KOPT-K1 (cell line): ENCODE measurements at regions not wholly inside any gene's neighbourhood (a gene's known extent, or its start where the extent isn't known, plus 50 kb on each side); places are given as distances from the start of the nearest gene placed in this dataset.

ENCODE experiments used
- H3K27ac ChIP-seq: fragments of 200-600 bp; sonication (generic); 2 replicates; pipeline ENCODE4 v1.5.1; 2016; ENCODE audit warnings: antibody characterized with exemption, mild to moderate bottlenecking, low read depth, low read length; ENCODE audit not compliant: poor library complexity, severe bottlenecking
- H3K36me3 ChIP-seq: fragments of 200-600 bp; sonication (generic); 2 replicates; pipeline ENCODE4 v1.5.1; 2017; ENCODE audit warnings: antibody characterized with exemption, mild to moderate bottlenecking, low read length, moderate library complexity; ENCODE audit not compliant: insufficient read depth
- H3K9me3 ChIP-seq: fragments of 200-600 bp; sonication (generic); 2 replicates; pipeline ENCODE4 v1.5.1; 2017; ENCODE audit warnings: antibody characterized with exemption, low read length, mild to moderate bottlenecking; ENCODE audit not compliant: insufficient read depth, poor library complexity, severe bottlenecking

DNA sequence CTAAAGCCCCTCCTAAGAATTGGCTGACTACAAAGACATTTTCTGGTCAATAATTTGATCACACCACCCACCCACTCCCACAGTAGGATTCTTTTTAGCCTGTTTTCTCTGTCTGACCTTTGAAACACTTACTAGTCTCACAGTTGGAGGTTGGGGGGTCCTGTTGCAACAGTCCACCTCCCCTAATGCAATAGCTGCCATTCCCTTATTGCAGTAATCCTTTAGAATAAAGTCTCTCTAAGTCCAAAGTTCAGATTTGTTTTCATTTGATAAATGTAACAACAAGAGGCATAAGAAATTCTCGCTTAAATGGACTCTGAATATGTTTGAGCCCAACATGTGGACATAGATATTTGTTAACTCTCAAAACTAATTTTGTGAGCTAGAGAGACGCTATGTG lies 1326.8 kb upstream of the TMEFF2 start:
- Histone ChIP-seq H3K27ac (no peak overlapping the region), H3K36me3 (peaks cover 6% of the 10 kb centered on the region; the same call in 1 of the 2 replicates), H3K9me3 (no peaks in the 10 kb centered on the region)

DNA sequence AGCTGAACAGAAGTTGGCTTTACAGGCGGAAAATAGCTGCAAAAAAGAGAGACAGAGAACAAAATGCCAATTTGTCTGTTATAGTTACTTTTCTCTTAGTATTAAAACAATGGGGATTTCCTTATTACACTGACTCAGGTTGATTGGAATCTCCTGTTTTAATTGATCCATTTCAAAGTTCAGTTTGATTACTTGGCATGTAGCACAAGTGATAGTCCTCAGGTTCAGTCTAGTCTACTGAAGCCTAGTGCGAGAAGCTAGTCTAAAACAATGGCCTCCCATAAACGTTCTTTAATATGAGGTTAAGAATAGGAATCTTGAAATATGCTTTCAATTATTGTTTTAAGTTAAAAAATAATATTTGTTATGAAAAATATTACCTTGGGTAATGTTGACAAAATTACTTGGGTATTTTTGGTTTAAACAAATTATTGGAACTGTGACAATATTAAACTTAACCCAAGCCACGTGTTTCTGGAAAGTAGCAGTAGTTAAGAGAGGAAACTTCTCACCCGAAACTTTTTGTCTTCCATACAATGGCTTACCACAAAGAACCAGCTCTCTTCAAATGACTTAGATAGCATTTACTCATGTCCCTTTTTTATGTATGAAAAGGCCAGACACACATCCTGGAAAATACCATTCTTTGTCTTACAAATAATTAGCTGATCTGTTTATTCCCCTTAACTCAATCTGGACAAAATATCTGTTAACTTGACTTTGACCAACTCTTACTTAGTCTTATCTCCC lies 1326.2 kb upstream of the TMEFF2 start:
- Histone ChIP-seq H3K9me3 (no peaks in the 10 kb centered on the region), H3K27ac (no peak overlapping the region), H3K36me3 (peaks cover 6% of the 10 kb centered on the region; the same call in 1 of the 2 replicates)

DNA sequence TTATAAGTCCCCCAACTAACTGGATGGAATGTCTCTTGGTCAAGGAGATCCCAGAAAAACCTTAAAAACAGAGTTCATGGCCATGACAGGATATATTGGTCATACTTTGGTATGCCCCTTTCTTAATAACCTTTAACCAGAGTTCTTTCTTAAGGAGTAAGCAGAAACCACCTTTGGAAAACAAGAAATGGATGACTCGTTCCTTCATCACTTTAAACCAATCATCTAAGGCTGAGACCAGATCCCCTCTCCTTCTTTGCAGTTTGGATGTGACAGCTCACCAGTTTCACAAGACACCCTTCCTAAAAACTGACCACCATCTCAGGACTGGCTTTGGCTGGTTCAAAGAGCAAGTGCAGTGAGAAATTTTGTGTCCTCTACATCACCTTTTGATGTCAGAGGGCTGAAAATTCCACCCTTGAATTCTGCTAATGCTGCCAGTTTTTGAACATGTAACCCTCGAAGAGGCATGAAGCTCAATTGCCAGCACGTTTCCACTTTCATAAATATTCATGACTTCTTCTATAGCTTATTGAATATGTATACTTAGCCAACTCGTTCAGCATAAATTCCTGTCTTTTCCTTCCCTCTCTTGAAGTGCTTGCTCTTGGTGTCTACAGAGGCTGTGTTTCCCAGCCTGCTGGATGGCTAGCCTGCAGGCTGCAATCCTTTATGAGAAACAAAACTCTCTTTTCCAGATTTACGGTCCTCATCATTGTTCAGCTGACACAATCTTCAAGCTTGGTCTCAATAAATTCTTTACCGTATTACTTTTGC lies 1323.5 kb upstream of the TMEFF2 start:
- H3K36me3 ChIP-seq, result peaks cover 6% of the 10 kb centered on the region; the same call in 1 of the 2 replicates
- peaks cover 15% of the 10 kb centered on the region for H3K9me3 ChIP-seq
- no peak overlapping the region for H3K27ac ChIP-seq

DNA sequence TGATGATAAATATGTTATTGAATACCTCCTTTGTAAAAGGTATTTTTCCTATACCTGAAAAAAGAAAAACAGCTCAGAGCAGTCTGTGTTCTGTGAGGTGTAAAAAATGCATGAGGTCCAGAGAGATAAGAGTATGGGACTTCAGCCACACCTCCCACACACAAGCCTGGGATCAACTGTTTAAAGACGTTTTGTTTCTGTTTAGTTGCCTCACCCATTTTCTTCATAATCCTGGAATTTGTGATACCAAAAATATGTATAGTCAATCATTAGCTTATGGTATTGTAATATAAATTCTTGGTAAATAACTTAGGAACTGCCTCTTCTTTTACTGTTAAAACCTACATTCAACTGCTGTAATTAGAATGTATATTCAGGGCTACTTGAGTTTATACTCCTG lies 1322.9 kb upstream of the TMEFF2 start:
- H3K36me3 ChIP-seq, result peaks cover 6% of the 10 kb centered on the region; the same call in 1 of the 2 replicates
- H3K9me3 ChIP-seq, result peaks cover 15% of the 10 kb centered on the region
- H3K27ac ChIP-seq, result no peak overlapping the region

DNA sequence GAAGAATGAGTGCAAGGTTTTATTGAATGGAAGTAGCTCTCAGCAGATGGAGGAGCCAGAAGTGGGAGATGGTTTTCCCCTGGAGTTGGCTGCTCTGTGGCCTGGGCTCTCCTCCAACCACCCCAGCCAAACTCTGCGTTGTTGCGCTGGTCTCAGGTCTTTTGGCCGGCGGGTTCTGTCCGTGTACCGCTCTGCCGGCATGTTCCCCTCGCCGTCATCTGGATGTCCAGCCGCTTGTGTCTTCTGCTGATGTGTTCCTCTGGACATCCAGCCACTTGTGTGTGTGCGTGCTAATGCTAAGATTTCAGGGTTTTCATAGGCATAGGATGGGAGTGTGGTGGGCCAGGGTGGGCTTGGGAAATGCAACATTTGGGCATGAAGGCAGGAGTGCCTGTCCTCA lies 1311.3 kb upstream of the TMEFF2 start:
- Histone ChIP-seq H3K9me3 (no peaks in the 10 kb centered on the region), H3K36me3 (no peaks in the 10 kb centered on the region), H3K27ac (peak overlapping the region; percentile 33)

DNA sequence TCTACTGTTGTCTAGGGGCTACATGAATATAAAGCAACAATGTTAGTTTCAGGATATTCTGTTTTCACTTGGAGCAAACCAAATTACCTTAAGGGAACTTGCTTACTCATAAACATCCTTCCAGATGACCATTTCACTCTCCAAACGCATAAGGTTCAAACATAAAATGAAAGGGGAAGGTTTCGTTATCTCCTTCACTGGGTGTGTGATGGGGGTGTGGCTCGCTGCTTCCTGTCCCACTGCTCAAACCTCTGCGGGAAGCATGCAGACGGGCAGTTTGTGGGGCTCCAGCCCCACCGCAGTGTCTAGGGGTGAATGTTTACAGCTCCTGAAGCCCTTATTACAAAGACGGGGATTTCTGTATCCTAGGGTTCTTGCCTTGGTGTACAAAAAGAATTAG lies 1310.9 kb upstream of the TMEFF2 start:
- Histone ChIP-seq H3K27ac (peak overlapping the region; percentile 33), H3K36me3 (no peaks in the 10 kb centered on the region), H3K9me3 (no peaks in the 10 kb centered on the region)

DNA sequence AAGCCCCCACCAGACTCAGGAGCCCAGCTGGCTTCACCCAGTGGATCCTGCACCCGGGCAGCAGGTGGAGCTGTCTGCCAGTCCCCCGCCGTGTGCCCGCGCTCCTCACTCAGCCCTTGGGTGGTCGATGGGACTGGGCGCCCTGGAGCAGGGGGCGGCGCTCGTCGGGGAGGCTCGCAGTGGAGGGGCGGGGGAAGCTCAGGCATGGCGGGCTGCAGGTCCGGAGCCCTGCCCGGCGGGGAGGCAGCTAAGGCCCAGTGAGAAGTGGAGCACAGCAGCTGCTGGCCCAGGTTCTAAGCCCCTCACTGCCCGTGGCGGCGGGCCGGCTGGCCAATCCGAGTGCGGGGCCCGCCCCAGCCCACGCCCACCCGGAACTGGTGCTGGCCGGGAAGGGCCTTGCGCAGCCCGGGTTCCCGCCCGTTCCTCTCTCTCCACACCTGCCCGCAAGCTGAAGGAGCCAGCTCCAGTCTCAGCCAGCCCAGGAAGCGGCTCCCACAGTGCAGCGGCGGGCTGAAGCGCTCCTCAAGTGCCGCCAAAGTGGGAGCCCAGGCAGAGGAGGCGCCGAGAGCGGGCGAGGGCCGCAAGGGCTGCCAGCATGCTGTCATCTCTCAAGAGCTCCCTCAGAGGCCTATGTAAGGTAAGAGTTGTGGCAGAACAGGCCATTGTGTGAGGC lies 1307.8 kb upstream of the TMEFF2 start:
- Histone ChIP-seq H3K27ac (peak overlapping the region; percentile 72), H3K36me3 (no peaks in the 10 kb centered on the region), H3K9me3 (no peaks in the 10 kb centered on the region)

DNA sequence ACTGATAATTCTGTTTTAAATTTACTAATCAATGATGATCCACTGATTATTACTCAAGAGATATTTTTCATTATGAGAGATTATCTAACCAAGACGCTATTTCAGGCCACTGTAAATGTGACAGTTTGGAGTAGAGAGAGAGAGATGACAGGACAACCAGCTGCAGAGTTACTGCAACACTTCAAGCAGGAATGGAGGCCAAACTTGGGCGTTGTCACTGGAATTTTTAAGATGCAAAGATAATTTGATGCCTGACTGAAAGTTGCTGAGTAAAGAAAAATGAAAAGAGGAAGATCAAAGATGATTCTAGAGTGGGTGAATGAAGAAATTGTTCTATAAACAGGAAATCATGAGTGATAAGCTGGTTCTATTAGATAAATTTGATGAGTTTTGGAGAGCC lies 1302.1 kb upstream of the TMEFF2 start:
- H3K36me3 ChIP-seq, result no peaks in the 10 kb centered on the region
- H3K9me3 ChIP-seq, result no peaks in the 10 kb centered on the region

DNA sequence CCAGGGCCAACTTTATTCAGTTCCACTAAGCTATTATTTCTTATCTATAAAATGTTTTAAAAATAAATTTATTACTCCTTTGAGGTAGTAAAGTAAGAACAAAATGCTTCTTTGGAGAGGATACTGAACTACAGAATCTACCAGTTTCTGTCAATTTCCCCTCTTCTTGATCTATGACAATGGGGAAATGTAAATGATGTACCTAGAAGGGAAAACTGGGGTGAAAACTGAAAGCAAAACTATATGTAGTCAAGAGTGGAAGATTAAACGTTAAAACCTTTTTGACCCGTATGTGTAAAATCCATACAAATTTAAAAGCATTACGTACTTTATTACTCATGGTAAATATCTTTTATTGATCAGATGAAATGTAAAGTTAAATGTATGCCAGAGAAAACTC lies 1287.8 kb upstream of the TMEFF2 start:
- H3K27ac ChIP-seq, result peak overlapping the region; percentile 24
- no peaks in the 10 kb centered on the region for H3K9me3 ChIP-seq
- H3K36me3 ChIP-seq, result no peaks in the 10 kb centered on the region

More for the DNA sequence above, 1302.1 kb upstream of the TMEFF2 start:
- H3K27ac ChIP-seq, result no peak overlapping the region

DNA sequence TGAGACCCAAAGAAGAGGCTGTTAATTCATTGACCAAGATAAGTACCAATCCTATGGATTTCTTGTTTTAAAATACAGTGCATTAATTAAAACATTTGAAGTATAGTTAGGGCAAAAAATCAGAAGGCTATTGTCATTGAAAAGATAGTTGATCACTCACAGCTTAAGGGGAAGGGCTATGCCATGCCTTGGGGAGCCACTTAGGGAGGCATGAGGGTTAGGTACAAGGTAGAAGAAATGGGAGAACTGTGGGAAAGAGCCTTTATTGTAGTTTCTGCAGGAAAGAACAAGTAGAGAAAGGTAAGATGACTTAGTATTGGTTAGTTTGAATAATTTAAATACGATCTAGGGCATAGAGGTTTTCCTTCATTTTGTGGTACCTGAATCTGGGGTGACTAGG lies 1285.5 kb upstream of the TMEFF2 start:
- Histone ChIP-seq H3K27ac (no peak overlapping the region), H3K36me3 (no peaks in the 10 kb centered on the region), H3K9me3 (no peaks in the 10 kb centered on the region)

DNA sequence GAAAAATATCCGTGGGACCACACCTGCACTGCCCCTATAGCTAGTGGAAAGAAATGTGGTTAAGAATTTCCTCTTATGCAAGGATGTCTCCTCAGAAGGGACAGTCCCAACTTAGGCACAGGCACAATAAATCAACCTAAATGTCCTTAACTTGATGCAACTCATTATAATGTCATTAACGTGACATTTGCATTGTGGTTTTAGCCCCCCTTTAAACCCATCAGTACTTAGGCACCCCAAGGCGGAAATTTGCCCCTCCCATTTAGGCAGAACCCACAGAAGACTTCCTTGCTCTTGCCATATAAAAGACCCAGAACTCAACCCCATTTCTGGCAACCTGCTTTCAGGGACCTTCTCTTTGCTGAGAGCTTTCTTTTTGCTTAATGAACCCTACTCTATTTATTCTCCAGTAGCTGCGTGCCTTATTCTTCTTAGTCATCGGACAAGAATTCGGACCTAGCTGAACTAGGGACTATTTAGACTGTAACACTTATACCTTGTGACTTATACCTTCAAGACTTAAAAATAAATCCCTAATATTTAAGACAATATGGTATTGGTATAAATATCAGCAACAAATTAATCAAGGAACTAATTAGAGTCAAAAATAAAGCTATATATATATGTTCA lies 1281.6 kb upstream of the TMEFF2 start:
- Histone ChIP-seq H3K36me3 (no peaks in the 10 kb centered on the region), H3K27ac (no peak overlapping the region), H3K9me3 (no peaks in the 10 kb centered on the region)

DNA sequence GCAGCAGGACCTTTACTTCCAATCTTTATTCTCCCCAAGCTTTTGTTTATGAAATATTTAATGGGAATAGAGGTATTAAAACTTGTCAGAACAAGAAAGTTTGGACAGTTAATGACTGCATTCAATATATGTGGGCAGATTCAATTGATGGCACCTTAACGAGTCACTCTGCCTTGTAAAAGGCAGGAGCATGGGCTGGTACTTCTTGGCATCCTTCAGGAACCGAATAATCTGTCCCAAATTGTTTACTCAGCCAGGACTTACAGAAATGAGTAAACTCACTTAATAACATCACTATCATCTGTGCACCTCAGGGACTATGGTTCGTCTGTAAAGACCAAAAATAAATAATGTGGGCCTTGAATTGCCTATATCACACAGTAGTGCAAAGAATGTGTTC lies 1280.3 kb upstream of the TMEFF2 start:
- Histone ChIP-seq H3K36me3 (no peaks in the 10 kb centered on the region), H3K27ac (no peak overlapping the region), H3K9me3 (peaks cover 2% of the 10 kb centered on the region)

DNA sequence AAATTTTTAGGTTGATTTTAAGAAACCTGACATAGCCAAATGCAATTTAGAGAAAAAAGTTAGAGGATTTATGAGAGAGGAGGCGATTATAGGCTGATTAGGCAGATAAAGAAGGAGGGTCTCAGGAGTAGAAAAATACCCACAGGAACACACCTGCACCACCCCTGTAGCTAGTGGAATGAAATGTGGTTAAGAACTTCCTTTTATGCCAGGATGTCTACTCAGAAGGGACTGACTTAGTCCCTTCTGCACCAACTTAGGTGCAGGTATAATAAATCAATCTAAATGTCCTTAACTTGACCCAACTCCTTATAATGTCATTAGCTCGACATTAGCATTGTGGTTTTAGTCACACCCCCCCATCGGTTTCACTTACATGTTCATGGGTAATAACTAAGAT lies 1274.5 kb upstream of the TMEFF2 start:
- H3K27ac ChIP-seq, result no peak overlapping the region
- H3K9me3 ChIP-seq, result peaks cover 10% of the 10 kb centered on the region
- H3K36me3 ChIP-seq, result no peaks in the 10 kb centered on the region

DNA sequence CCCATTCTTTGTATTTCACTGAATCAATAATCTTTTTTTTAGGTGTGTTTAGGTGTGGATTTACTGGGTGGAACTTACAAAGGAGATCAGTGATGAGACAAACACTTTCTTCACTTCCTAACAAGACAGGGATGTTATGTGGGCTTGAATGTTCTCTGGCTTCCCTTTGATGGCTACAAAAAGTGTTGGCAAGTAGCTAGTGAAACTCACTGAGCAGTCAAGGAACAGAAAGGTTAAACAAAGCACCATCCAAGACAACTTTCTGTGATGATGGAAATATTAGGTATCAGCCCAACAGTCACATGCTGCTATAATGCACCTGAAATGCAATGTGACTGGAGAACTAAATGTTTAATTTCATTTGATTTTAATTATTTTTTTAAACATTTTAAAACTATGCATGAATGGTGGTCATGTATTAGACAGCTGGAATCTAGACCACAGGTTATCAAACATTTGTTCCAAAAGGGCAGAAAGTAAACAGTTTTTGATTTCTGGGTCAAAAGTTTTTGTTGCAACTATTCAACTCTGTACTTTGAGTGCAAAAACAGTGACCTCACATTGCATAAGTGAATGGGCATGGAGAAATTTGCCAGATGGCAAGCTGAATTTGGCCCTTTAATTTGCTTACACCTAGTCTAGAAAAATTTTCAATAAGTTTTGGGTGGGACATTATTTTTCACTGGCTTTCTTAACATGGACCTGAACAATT lies 1272.7 kb upstream of the TMEFF2 start:
- H3K36me3 ChIP-seq, result no peaks in the 10 kb centered on the region
- peaks cover 10% of the 10 kb centered on the region for H3K9me3 ChIP-seq
- H3K27ac ChIP-seq, result no peak overlapping the region
